CD4-positive, alpha-beta T cell treated with Interleukin-6 at 100 ng/mL for 8 hours (primary cell): ENCODE measurements at regions not wholly inside any gene's neighbourhood (a gene's known extent, or its start where the extent isn't known, plus 50 kb on each side); places are given as distances from the start of the nearest gene placed in this dataset.
"Not testable (repeated sequence)": the region's sequence is repeated elsewhere in the genome, so short reads cannot be mapped to it uniquely, and the experiment has no call there.

Experiments
- DNase-seq: peaks from one replicate; pipeline ENCODE4 v3.0.0-alpha.2; 2020; ENCODE audit warnings: mixed read lengths, low spot score

DNA sequence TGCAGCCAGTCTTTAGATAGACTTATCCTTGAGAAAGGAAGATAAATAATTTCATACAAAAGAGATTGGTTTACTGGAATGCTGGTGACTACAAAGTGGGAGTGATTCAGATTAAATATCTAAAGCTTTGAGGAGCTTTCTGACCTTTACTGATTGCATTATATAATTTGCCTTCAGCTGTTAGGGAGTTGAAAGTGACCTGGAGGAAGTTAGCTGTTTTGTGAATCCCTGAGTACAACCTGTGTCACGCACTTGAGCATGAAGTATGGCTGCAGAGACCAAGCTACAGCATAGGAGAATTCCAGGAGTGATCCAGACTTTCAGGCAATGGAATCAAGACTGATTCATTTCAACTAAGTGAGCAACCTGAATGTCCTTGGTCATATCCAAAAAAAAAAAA lies 1848.3 kb upstream of the RAG2 start:
- no peak for DNase-seq

DNA sequence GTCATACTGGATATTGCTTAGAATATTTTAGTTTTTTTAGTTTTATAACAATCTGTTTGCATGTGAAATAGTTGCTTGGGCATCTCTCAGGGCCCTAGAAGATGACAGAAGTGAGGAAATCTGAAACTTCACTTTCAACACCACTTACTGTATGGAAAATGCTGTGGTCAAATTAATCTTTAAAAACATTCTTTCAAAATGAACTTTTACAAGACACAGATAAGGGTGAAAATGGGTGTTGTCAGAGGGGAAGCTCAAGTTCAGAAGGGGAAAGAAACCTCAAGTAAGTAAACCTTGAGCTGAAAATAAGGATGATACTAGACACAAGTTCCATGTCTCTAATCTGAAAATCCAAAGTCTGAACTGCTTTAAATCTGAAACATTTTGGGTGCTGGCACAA lies 1840.1 kb upstream of the RAG2 start:
- DNase-seq = no peak

GRCh38 chr11:38425578-38425977 lies 1827.5 kb upstream of the RAG2 start:
- DNase-seq = no peak

DNA sequence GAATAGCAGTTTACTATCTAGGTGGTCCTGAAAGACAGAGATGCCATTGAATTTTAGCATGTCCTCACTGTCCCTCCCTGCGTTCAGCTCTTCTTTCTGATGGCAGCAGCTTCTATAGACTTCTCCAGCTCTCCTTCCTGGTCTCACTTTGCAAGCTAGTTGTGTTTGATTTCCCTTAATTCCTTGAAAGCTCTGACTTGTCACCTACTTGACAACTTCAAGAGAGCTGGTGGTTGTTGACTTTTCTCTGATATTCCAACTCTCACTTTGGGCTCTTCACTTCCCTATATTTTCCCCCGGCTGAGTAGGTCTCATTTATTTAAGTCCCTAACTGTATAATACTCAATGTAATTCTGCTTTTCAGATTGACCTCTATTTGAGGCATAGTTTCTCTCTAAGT lies 1825.0 kb upstream of the RAG2 start:
- DNase-seq = no peak

DNA sequence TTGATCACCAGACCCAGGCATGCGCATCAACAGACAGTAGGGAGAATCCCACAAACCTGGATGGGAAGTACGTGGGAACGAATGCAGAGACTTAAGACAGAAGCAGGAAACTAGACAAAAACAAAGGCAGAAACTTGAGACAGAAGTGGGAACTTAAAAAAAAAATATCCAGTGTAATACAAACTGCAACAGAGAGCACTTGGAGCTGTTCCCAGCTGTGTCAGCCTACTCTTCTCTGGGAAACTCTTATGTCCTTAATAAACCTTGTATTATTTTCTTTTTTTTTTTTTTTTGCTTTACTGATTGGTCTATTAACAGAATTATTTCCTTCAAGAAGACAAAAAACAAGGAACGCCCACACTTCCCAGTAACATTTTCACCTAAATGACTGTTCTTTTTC lies 1818.1 kb upstream of the RAG2 start:
- DNase-seq = no peak

- DNase-seq = no peak
Observed at GRCh38 chr11:38411149-38411548, 1813.1 kb upstream of the RAG2 start.

- DNase-seq = no peak
Observed at GRCh38 chr11:38402063-38402462, 1804.0 kb upstream of the RAG2 start.

DNA sequence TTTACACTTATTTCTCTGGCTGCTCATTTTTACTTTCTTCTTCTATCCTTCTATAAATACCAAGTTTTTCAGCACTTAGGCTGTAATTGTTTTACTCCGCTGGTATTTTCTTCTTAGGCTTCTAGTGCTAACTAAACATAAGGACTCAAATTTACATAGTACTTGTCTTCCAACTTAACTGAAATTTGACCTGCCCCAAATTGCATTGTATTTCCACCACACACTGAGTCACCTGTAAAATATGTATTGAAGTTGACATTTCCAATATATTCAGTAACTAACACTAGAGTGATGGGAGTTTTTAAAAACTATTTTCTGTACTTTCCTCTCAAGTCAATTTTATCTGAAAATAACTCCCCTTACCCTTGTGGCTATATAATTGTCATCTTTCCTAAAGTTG lies 1794.1 kb upstream of the RAG2 start:
- no peak for DNase-seq

DNA sequence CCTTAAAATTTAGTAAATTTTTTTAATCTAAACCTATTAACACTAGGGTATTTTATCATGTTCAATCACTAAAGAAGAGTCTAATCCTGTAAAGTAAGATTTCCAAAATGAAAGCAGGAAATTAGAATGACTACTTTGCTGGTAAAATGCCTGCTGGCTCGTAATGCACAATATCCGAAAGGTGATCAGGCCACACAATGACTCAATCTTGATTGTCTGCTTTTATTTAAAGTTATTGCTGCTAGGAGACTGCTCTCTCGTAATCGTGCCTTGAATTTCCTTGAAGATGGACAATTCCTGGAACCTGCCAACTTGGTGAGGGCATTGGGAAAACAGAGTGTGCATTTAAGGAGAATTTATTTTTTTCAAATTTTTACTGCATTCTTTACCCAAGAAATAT lies 1786.5 kb upstream of the RAG2 start:
- DNase-seq = no peak

DNA sequence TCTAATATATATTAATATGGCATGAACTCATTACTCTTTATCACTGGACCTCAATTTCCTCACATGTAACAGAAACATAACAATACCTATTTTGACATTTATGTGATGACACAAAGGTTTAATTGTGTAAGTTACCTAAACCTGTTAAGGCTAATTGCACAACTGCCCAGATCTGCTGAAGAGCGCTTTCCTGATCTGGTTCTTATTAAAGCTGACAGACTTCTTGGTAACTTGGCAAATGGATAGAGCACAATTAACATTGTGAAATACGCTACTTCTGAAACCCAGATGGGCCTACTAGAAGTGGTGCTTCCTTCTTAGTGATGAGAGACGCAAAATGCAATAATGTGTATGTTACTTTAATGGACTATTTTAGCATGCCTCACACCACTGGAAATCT lies 1767.2 kb upstream of the RAG2 start:
- DNase-seq = no peak

GRCh38 chr11:38356255-38356654 lies 1758.2 kb upstream of the RAG2 start:
- DNase-seq = no peak

- DNase-seq = no peak
Observed at GRCh38 chr11:38345286-38345685, 1747.2 kb upstream of the RAG2 start.

DNA sequence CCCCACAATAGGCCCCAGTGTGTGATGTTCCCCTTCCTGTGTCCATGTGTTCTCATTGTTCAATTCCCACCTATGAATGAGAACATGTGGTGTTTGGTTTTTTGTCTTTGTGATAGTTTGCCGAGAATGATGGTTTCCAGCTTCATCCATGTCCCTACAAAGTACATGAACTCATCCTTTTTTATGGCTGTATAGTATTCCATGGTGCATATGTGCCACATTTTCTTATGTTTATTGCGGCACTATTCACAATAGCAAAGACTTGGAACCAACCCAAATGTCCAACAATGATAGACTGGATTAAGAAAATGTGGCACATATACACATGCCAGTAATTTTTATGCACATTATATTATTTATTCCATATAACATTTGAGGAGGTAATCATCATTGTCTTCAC lies 1743.6 kb upstream of the RAG2 start:
- DNase-seq = not testable (repeated sequence)

- no peak for DNase-seq
Observed at GRCh38 chr11:38339835-38340440, 1741.9 kb upstream of the RAG2 start.

DNA sequence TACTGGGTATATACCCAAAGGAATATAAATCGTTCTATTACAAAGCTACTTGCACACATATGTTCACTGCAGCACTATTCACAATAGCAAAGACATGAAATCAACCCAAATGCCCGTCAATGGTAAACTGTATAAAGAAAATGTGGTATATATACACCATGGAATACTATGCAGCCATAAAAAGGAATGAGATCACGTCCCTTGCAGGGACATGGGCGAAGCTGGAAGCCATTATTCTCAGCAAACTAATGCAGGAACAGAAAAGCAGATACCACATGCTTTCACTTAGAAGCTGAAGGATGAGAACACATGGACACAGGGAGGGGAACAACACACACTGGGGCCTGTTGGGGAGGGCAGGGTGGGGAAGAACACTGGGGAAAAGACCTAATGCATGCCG lies 1740.0 kb upstream of the RAG2 start:
- not testable (repeated sequence) for DNase-seq

GRCh38 chr11:38332046-38332445 lies 1734.0 kb upstream of the RAG2 start:
- no peak for DNase-seq

GRCh38 chr11:38330578-38330977 lies 1732.5 kb upstream of the RAG2 start:
- no peak for DNase-seq

GRCh38 chr11:38323961-38324761 lies 1726.1 kb upstream of the RAG2 start:
- no peak for DNase-seq

- DNase-seq = no peak
Observed at GRCh38 chr11:38315151-38315550, 1717.1 kb upstream of the RAG2 start.

- DNase-seq = no peak
Observed at GRCh38 chr11:38307455-38307854, 1709.4 kb upstream of the RAG2 start.

DNA sequence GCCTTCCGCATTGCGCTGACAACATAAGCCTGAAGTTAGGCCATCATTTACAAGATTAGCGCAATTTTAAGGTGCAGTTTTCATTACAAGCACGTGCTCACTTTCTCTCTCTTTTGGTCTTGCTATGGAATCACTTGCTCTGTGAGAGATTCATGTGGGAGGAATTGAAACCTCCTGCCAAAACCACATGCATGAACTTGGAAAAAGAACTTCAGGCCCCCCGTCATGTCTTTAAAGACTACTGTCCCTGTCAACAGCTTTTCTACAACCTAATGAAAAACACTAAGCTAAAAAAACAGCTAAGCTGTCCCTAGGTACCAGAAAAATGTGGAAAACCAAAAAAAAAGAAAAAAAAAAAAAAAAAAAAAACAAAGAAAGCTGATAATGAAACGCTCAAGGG lies 1707.6 kb upstream of the RAG2 start:
- no peak for DNase-seq

DNA sequence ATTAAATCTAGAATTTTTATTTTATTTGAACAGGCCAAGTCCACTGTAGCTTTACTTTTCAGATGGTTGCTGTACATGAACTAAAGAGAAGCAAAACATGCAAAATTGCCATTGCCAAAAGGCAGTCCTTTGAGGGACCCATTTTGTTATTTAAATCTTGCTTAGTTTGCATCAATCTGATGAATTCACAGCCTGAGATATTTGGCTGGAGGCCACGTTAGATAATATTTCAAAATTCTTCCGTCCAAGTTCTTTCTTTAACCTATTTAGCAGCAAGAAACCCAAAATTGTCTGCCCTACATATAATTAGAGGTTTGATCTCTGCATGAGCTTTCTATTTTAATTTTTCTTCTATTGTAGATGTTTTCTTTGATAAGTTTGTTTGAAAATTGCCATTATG lies 1706.9 kb upstream of the RAG2 start:
- DNase-seq = no peak

GRCh38 chr11:38302564-38302963 lies 1704.5 kb upstream of the RAG2 start:
- DNase-seq = no peak

- DNase-seq = no peak
Observed at GRCh38 chr11:38300570-38300969, 1702.5 kb upstream of the RAG2 start.
